ENCODE measurements at regions not wholly inside any gene's neighbourhood (a gene's known extent, or its start where the extent isn't known, plus 50 kb on each side); places are given as distances from the start of the nearest gene placed in this dataset.

DNA sequence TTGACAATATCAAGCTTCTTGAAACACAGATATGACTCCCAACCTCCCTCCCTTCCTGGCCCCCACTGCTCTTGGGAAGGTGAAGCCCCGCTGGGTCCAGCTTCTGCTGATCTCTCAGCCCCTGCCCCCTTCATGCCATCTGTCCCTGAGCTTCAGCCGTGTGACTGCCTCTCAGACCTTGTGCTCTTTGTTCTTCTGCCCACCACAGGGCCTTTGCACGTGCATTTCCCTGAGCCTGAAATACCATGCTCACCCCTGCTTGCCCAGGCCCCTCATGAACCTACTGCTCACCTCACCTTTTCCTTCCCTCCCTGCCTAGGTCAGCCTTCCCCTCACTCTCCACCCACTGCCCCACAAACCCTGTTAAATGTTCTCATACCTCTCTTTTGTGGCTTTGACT is 241.7 kb upstream of the PMEPA1 start:
- ChIA-PET POLR2A (no interaction called here), CTCF (no interaction called here), RAD21 (ENCODE audit: low non-redundant PET in 1 of 2, low total read pairs in 2 of 2, uncharacterized antibody in 2 of 2, unreplicated experiment in 2 of 2) (no interaction called here)
- Histone ChIP-seq H3K9me3 (ENCODE audit: control insufficient read depth in 1 of 2, insufficient read depth in 1 of 2, low read depth in 1 of 2, low read length in 2 of 2) (no peaks in the 10 kb centered on the region), H3K27me3 (ENCODE audit: insufficient read depth, low read length) (no peaks in the 10 kb centered on the region; the same call in 1 of the 2 replicates), H4K20me1 (ENCODE audit: insufficient read depth) (no peaks in the 10 kb centered on the region), H3K4me2 (ENCODE audit: low read length) (no peak overlapping the region), H3K9ac (ENCODE audit: low read length) (no peak overlapping the region), H3K4me1 (ENCODE audit: control insufficient read depth in 1 of 2, insufficient read depth in 2 of 2, low read length in 2 of 2) (no peaks in the 10 kb centered on the region), H3K79me2 (ENCODE audit: insufficient read depth, low read length) (no peaks in the 10 kb centered on the region), H2AFZ (ENCODE audit: low read depth, low read length, poor library complexity, severe bottlenecking) (no peak overlapping the region), H3K27ac (ENCODE audit: low read depth, low read length) (no peak overlapping the region), H3K4me3 (replicated peaks in 1 of 2; ENCODE audit: low read depth in 1 of 2, low read length in 2 of 2) (no peak overlapping the region), H3K9me2 (ENCODE audit: insufficient read depth) (no peaks in the 10 kb centered on the region), H3K36me3 (ENCODE audit: control insufficient read depth in 1 of 2, insufficient read depth in 2 of 2, low read length in 2 of 2) (no peaks in the 10 kb centered on the region)
- intact Hi-C loops (cut with micrococcal nuclease) = no loop called here
- TF ChIP-seq, protein P1, sequence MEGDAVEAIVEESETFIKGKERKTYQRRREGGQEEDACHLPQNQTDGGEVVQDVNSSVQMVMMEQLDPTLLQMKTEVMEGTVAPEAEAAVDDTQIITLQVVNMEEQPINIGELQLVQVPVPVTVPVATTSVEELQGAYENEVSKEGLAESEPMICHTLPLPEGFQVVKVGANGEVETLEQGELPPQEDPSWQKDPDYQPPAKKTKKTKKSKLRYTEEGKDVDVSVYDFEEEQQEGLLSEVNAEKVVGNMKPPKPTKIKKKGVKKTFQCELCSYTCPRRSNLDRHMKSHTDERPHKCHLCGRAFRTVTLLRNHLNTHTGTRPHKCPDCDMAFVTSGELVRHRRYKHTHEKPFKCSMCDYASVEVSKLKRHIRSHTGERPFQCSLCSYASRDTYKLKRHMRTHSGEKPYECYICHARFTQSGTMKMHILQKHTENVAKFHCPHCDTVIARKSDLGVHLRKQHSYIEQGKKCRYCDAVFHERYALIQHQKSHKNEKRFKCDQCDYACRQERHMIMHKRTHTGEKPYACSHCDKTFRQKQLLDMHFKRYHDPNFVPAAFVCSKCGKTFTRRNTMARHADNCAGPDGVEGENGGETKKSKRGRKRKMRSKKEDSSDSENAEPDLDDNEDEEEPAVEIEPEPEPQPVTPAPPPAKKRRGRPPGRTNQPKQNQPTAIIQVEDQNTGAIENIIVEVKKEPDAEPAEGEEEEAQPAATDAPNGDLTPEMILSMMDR (IDR thresholded peaks at IDR 0.05 in 2 of 3, conservative IDR thresholded peaks at IDR 0.05 in 1 of 3; ENCODE audit: borderline replicate concordance in 1 of 3, insufficient read depth in 1 of 3, low read depth in 2 of 3, low read length in 2 of 3) = no peak
- no peak for TF ChIP-seq TCF7L2 (IDR thresholded peaks at IDR 0.05; ENCODE audit: borderline replicate concordance, extremely low read depth, insufficient read depth, insufficient read length)
- TF ChIP-seq EZH2 (IDR thresholded peaks at IDR 0.05) = no peak
- TF ChIP-seq SIN3A (IDR thresholded peaks at IDR 0.05; ENCODE audit: low read depth) = no peak
- TF ChIP-seq SRF (IDR thresholded peaks at IDR 0.05; ENCODE audit: low read depth) = no peak
- TF ChIP-seq CEBPB (IDR thresholded peaks at IDR 0.05; ENCODE audit: low read depth) = no peak
- TF ChIP-seq YY1 (IDR thresholded peaks at IDR 0.05; ENCODE audit: extremely low read depth, insufficient replicate concordance, low read depth, low read length) = no peak
- TF ChIP-seq EGR1 (IDR thresholded peaks at IDR 0.05; ENCODE audit: low read depth) = no peak
- TF ChIP-seq, protein P2, sequence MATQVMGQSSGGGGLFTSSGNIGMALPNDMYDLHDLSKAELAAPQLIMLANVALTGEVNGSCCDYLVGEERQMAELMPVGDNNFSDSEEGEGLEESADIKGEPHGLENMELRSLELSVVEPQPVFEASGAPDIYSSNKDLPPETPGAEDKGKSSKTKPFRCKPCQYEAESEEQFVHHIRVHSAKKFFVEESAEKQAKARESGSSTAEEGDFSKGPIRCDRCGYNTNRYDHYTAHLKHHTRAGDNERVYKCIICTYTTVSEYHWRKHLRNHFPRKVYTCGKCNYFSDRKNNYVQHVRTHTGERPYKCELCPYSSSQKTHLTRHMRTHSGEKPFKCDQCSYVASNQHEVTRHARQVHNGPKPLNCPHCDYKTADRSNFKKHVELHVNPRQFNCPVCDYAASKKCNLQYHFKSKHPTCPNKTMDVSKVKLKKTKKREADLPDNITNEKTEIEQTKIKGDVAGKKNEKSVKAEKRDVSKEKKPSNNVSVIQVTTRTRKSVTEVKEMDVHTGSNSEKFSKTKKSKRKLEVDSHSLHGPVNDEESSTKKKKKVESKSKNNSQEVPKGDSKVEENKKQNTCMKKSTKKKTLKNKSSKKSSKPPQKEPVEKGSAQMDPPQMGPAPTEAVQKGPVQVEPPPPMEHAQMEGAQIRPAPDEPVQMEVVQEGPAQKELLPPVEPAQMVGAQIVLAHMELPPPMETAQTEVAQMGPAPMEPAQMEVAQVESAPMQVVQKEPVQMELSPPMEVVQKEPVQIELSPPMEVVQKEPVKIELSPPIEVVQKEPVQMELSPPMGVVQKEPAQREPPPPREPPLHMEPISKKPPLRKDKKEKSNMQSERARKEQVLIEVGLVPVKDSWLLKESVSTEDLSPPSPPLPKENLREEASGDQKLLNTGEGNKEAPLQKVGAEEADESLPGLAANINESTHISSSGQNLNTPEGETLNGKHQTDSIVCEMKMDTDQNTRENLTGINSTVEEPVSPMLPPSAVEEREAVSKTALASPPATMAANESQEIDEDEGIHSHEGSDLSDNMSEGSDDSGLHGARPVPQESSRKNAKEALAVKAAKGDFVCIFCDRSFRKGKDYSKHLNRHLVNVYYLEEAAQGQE (IDR thresholded peaks at IDR 0.05; ENCODE audit: low read depth) = no peak
- TF ChIP-seq ZFX (IDR thresholded peaks at IDR 0.05) = no peak
- TF ChIP-seq POLR2AphosphoS5 (IDR thresholded peaks at IDR 0.05; ENCODE audit: low read depth, low read length) = no peak
- no peak for ATAC-seq
- no TSS peak for BruUV-seq (replicated peaks)
- DNase-seq (ENCODE audit: low read depth, low spot score) = no peak

All from HCT116 (cell line).